OCI-LY1 (cell line): ENCODE measurements at regions not wholly inside any gene's neighbourhood (a gene's known extent, or its start where the extent isn't known, plus 50 kb on each side); places are given as distances from the start of the nearest gene placed in this dataset.

Source experiments
- H2AFZ ChIP-seq: fragments of 200-600 bp; sonication (generic), shearing (Covaris generic); 2 replicates; pipeline ENCODE4 v1.6.0; 2014; ENCODE audit warnings: antibody characterized with exemption, mild to moderate bottlenecking, low read length
- H3F3A ChIP-seq: fragments of 200-600 bp; sonication (generic), shearing (Covaris generic); 2 replicates; pipeline ENCODE4 v1.6.0; 2014; ENCODE audit warnings: mild to moderate bottlenecking, antibody characterized with exemption, low read length, moderate library complexity; ENCODE audit not compliant: insufficient read depth
- H3K27ac ChIP-seq: fragments of 200-600 bp; sonication (generic); 2 replicates; pipeline ENCODE4 v1.5.1; 2014; ENCODE audit warnings: low read length, mixed run types, mild to moderate bottlenecking, low read depth; ENCODE audit not compliant: poor library complexity, severe bottlenecking
- H3K27me3 ChIP-seq: fragments of 200-600 bp; sonication (generic); 2 replicates; pipeline ENCODE4 v1.6.0; 2014; ENCODE audit warnings: antibody characterized with exemption, mild to moderate bottlenecking, low read length, moderate library complexity; ENCODE audit not compliant: insufficient read depth
- H3K36me3 ChIP-seq: fragments of 200-600 bp; sonication (generic); 2 replicates; pipeline ENCODE4 v1.6.1; 2014; ENCODE audit warnings: mild to moderate bottlenecking, antibody characterized with exemption, low read length, moderate library complexity, mixed read lengths; ENCODE audit not compliant: insufficient read depth
- H3K4me1 ChIP-seq: fragments of 200-600 bp; sonication (generic); 2 replicates; pipeline ENCODE4 v1.5.1; 2014; ENCODE audit warnings: mild to moderate bottlenecking, low read length, moderate library complexity; ENCODE audit not compliant: insufficient read depth, severe bottlenecking
- H3K4me2 ChIP-seq: fragments of 200-600 bp; sonication (generic), shearing (Covaris generic); 2 replicates; pipeline ENCODE4 v1.6.1; 2014; ENCODE audit warnings: low read length
- H3K4me3 ChIP-seq: fragments of 200-600 bp; sonication (generic); 2 replicates; pipeline ENCODE4 v1.5.1; 2014; ENCODE audit warnings: low read length, low read depth, mild to moderate bottlenecking, mixed read lengths; ENCODE audit not compliant: poor library complexity, severe bottlenecking
- H3K79me2 ChIP-seq: fragments of 200-600 bp; shearing (Covaris generic); 2 replicates; pipeline ENCODE4 v1.6.1; 2016; ENCODE audit warnings: mixed run types, low read length, mixed read lengths; ENCODE audit not compliant: insufficient read depth
- H3K9ac ChIP-seq: fragments of 200-600 bp; sonication (generic), shearing (Covaris generic); 2 replicates; pipeline ENCODE4 v1.6.1; 2014; ENCODE audit warnings: mild to moderate bottlenecking, low read length, mixed read lengths
- H3K9me2 ChIP-seq: fragments of 200-600 bp; sonication (generic), shearing (Covaris generic); 2 replicates; pipeline ENCODE4 v1.6.1; 2014; ENCODE audit warnings: low read depth, mild to moderate bottlenecking, low read length, mixed read lengths
- H3K9me3 ChIP-seq: fragments of 200-600 bp; shearing (Covaris generic); 2 replicates; pipeline ENCODE4 v1.6.1; 2014; ENCODE audit warnings: low read length, mixed read lengths
- H4K20me1 ChIP-seq: fragments of 200-600 bp; sonication (generic), shearing (Covaris generic); 2 replicates; pipeline ENCODE4 v1.6.0; 2016; ENCODE audit warnings: mild to moderate bottlenecking, low read length; ENCODE audit not compliant: insufficient read depth
- CTCF ChIP-seq: fragments of 200-600 bp; sonication (generic), shearing (Covaris generic); IDR thresholded peaks from 2 replicates; pipeline ENCODE4 v1.5.1; 2017; ENCODE audit warnings: mild to moderate bottlenecking, antibody characterized with exemption, low read length, moderate library complexity, mixed read lengths
- EZH2 ChIP-seq: fragments of 200-600 bp; sonication (generic), shearing (Covaris generic); IDR thresholded peaks from 2 replicates; pipeline ENCODE4 v1.8.0; 2017; ENCODE audit warnings: borderline replicate concordance, mixed run types, mild to moderate bottlenecking, antibody characterized with exemption, low read length, moderate library complexity, mixed read lengths

- Histone ChIP-seq H3K36me3 (no peaks in the 10 kb centered on the region), H3K79me2 (no peaks in the 10 kb centered on the region), H4K20me1 (no peaks in the 10 kb centered on the region), H3K4me2 (no peak overlapping the region), H3K4me1 (no peaks in the 10 kb centered on the region), H3K9me2 (no peaks in the 10 kb centered on the region), H2AFZ (no peak overlapping the region), H3K9ac (no peak overlapping the region), H3F3A (no peaks in the 10 kb centered on the region), H3K27ac (no peak overlapping the region), H3K27me3 (no peaks in the 10 kb centered on the region), H3K9me3 (no peaks in the 10 kb centered on the region), H3K4me3 (no peak overlapping the region)
- TF ChIP-seq EZH2 (no peak), CTCF (no peak)
Observed at GRCh38 chr5:136516637-136517036, 151.3 kb upstream of the TRPC7 start.

- Histone ChIP-seq H4K20me1 (no peaks in the 10 kb centered on the region), H2AFZ (no peak overlapping the region), H3K9ac (no peak overlapping the region), H3K36me3 (no peaks in the 10 kb centered on the region), H3F3A (no peaks in the 10 kb centered on the region), H3K79me2 (no peaks in the 10 kb centered on the region), H3K4me2 (no peak overlapping the region), H3K4me3 (no peak overlapping the region), H3K4me1 (no peaks in the 10 kb centered on the region), H3K27me3 (no peaks in the 10 kb centered on the region), H3K9me2 (no peaks in the 10 kb centered on the region), H3K27ac (no peak overlapping the region), H3K9me3 (no peaks in the 10 kb centered on the region)
- TF ChIP-seq EZH2 = no peak
- TF ChIP-seq CTCF = no peak
Observed at GRCh38 chr5:136513430-136513829, 148.1 kb upstream of the TRPC7 start.

- Histone ChIP-seq H3K27ac (no peak overlapping the region), H3K4me2 (no peak overlapping the region), H2AFZ (no peak overlapping the region), H3K9me2 (no peaks in the 10 kb centered on the region), H3K79me2 (no peaks in the 10 kb centered on the region), H3K9me3 (no peaks in the 10 kb centered on the region), H3K4me1 (no peaks in the 10 kb centered on the region), H3F3A (no peaks in the 10 kb centered on the region), H4K20me1 (no peaks in the 10 kb centered on the region), H3K9ac (no peak overlapping the region), H3K4me3 (no peak overlapping the region), H3K27me3 (no peaks in the 10 kb centered on the region), H3K36me3 (no peaks in the 10 kb centered on the region)
- TF ChIP-seq CTCF (no peak), EZH2 (no peak)
Observed at GRCh38 chr5:136511046-136511445, 145.7 kb upstream of the TRPC7 start.
